Hematopoietic multipotent progenitor cell treated with erythropoietin and hydrocortisone succinate and interleukin-3 and kit ligand, for 17 days (in vitro differentiated cells): ENCODE measurements at regions not wholly inside any gene's neighbourhood (a gene's known extent, or its start where the extent isn't known, plus 50 kb on each side); places are given as distances from the start of the nearest gene placed in this dataset.
"Not testable (repeated sequence)": the region's sequence is repeated elsewhere in the genome, so short reads cannot be mapped to it uniquely, and the experiment has no call there.

Source experiments
- DNase-seq: peaks from one replicate; pipeline ENCODE4 v3.0.0-alpha.2; 2015; ENCODE audit warnings: low spot score

DNA sequence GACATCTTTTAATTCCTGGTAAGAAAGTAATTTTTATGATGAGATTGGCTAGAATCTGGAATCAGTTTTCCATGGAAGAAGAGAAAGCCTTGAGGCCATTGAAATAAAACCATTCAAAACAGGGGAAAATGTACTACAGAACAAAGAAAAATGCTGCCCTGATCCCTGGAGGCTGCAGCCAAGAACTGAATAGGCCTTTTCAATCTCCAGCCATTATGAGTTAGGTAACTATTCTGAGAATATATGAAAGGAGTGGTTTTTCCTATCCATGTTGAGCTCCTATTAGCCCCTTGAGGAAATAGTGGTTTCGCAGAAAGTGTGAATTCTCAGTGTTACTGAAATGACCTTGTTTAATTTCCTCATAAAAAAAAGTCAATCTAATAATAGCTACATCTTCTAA lies 408.5 kb upstream of the GRAMD2B start:
- DNase-seq, result no peak

DNA sequence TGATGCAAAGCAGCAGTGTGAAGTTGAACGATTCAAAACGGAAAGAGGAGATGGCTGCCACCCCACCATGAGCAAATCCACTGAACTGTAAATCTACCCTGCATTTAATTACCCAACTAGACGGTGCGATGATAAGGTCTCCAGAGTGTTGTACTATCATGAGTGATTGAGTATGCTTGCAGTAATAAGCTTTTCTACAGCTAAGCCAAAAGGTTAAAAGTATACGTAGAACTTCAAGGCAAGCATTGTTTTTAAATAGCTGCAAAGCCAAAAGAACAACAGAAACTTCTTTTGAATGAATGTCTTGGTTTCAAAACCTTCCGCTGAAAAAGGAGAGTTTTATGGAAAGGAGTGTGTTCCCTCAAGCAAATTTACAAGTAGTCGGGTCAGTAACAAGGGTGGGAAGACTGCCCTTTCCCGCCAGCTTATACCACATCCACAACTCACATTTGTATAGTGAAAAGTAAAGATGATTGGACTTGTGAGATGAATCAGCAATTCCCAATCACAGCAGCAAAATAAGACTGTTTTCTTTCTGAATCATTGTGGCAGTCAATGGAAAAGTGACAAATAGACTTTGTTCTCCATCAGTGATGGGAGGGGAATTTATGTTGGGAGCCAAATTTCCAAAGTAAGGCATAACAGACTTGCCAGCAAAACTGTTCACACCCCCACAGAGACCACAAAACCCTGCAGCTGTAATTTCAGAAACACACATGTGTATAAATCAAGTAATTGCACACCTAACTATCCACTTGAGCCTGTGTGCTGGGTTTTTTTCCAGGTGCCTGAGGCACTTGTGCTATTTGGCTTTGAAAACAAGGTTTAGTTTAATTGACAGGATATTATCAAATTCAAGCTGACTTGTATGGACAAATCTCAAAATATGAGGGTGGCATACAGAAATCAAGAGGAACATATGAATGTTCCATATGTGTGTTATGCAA lies 407.7 kb upstream of the GRAMD2B start:
- no peak for DNase-seq

DNA sequence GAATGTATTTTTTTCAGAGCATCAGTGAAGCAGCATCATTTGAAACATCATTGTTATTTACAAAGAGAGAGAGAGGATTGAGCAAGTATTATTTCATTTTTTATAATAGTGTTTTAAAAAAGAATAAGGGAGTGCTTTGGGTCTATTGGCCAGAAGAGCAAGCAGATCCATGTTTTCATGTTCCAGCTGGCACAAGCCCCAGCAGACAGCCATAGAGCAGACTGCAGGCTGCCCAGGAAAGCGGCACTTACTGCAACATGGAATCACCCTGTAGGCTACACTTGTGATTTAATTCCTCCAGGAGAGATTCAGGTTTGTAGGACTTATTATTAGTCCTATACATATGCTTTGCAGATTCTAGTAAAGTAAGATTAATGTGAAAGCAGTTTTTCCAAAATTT lies 407.0 kb upstream of the GRAMD2B start:
- no peak for DNase-seq

DNA sequence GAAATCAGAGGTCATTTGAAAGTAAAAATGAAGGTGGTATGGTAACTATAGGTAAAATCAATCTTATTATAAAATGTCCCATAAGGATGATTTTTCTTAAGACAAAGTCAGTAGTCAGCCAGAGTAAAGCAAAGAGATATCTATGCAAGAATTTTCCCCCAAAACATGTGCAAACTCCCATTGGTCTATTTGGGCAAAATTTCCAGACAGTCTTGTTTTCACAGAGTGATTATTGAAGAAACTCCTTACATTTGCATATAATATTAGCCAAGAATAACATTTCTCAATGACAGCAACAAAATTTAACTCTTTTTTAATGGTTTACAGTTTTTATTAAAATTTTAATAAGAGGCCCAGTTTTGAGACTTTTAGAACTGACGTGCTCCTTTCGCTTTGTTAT lies 406.1 kb upstream of the GRAMD2B start:
- DNase-seq, result no peak

DNA sequence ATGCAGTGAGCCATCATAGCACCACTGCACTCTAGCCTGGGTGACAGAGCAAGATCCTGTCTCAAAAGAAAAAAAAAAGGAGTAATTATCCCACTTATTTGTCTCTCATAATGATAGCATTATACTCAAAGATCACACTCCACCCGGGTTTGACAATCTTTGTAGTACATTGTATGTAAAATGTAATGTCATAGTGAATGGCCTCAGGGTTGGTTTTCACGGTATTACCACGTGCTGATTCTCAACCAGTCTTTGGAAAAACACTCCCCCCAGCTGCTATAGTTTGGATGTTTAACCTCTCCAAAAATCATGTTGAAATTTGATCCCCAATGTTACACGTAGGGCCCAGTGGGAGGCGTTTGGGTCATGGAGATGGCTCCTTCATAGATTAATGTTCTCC lies 402.4 kb upstream of the GRAMD2B start:
- no peak for DNase-seq

DNA sequence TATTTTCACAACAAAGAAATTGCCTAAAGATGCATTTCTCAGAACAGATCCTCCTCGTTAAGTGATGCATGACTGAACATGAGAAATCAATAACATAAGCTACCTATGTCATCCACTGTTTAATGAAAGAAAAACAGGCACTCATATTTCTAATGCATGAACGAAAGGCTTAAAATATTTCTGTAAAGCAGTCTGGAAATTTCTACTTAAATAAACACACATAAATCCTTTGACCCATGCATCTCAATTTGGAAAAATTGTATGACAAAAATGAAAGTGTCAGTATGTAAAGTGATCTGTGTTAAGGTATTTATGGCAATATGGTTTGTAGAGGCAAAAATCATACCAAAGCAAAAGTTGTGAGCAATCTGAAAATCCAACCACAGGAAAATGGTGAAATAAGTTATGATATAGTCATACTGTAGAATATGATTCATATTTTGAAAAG lies 399.2 kb upstream of the GRAMD2B start:
- no peak for DNase-seq

DNA sequence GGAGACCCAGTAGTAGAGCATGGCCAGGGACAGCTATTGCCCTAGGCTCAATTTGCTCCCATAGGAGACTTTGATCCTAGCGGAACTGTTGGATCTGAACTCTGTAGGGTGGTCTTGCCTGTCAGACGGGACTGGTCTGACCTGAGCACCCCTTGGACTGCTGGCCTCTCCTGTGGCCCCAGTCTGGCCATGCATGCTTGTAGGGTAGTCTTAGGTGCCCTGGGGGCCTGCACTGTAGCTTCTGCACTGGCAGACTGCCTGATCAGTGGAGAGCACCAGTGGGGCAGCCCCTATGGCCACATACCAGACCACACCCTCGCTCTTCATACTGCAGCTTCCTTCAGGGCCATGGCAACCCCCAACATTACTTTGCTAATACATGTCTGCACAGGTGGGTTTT lies 396.1 kb upstream of the GRAMD2B start:
- DNase-seq, result no peak

DNA sequence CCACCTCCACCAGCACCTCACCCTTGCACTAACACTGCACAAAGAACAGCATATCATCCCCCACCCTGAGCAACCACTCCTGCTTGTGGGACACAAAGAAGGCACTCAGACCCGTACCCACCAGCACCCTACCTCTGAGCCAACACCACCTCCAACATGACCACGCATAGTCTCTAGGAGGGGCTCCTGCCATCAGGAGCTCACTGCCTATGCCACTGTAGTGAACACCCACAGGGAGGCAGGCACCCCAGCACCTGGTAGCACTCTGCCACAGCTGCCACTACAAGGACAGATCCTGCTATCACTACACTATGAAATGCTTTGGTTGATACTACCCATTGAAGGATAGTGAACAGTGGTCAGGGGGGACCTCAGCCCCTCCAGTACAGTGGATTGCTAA lies 395.6 kb upstream of the GRAMD2B start:
- no peak for DNase-seq

DNA sequence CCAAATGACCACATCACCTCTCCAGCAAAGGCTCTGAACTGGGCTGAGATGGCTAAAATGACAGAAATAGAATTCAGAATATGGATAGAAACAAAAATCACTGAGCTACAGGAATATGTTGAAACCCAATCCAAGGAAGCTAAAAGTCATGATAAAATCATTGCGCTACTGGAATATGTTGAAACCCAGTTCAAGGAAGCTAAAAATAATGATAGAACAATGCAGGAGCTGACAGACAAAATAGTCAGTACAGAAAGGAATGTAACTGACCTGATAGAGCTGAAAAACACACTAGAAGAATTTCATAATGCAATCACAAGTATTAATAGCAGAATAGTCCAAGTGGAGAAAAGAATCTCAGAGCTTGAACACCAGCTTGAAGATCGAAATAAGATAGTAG lies 394.9 kb upstream of the GRAMD2B start:
- DNase-seq, result no peak

DNA sequence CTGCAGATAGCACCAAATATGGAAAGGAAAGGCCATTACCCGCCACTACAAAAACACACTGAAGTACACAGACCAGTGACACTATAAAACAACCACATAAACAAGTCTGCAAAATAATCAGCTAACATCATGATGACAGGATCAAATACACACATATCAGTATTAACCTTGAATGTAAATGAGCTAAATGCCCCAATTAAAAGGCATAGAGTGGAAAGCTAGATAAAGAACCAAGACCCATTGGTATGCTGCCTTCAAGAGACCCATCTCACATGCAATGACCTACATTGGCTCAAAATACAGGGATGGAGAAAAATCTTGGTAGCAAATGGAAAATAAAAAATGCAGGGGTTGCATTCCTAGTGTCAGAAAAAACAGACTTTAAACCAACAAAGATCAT lies 393.9 kb upstream of the GRAMD2B start:
- DNase-seq, result not testable (repeated sequence)

DNA sequence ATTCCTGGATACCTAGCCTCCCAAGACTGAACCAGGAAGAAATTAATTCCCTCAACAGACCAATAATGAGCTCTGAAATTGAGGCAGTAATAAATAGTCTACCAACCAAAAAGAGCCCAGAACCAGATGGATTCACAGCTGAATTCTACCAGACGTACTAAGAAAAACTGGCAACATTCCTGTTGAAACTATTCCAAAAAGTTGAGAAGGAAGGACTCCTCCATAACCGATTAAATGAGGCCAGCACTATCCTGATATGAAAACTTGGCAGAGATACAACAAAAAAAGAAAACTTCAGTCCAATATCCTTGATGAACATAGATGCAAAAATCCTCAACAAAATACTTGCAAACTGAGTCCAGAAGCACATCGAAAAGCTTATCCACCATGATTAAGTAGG lies 392.5 kb upstream of the GRAMD2B start:
- no peak for DNase-seq

DNA sequence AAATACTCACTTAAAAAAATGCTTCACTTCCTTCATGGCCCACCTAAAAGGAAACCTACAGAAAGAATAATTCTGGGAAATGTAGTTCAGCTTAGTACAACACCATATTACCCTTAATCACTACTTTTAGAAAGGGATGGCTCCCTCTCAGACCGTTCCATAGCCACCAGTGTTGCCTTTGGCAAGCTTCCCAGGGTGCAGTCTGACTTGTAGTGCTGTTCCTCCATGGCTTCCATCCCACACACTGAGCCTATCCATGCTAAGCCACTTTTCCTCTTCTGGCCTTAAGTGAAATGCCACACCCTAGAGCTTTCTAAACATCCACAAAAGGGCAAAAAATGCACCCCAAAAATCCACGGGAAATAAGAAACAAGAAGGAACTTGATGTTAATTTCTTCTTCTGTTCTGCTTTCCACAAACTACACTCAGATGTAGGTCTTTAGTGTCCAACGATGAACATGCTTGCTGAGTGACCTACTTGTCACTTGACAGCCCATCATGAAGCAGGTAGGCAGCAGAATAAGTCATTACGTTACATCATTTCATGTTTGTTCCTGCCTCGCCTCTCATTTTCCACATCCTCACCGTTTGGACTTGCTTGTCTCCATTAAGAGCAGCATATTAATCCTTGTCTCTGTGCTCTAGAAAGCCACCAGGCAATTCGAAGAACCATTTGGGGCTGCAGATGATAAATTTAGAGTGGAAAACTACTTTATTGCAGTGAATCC lies 391.1 kb upstream of the GRAMD2B start:
- no peak for DNase-seq

DNA sequence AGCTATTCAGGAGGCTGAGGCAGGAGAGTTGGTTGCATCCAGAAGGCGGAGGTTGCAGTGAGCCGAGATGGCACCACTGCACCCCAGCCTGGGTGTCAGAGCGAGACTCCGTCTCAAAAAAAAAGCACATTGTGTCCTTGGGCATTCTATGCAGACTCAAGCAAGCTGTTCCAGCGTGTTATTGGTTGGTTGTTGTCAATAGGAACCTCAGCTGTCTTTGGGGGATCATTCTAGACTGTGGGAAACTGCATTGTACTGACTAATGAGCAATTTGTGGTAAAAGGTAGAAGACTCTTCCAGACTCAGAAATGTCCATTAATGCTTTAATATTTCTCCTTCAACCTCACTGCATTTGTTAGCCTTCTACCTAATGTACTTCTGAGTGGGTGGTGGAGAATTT lies 379.5 kb upstream of the GRAMD2B start:
- no peak for DNase-seq

DNA sequence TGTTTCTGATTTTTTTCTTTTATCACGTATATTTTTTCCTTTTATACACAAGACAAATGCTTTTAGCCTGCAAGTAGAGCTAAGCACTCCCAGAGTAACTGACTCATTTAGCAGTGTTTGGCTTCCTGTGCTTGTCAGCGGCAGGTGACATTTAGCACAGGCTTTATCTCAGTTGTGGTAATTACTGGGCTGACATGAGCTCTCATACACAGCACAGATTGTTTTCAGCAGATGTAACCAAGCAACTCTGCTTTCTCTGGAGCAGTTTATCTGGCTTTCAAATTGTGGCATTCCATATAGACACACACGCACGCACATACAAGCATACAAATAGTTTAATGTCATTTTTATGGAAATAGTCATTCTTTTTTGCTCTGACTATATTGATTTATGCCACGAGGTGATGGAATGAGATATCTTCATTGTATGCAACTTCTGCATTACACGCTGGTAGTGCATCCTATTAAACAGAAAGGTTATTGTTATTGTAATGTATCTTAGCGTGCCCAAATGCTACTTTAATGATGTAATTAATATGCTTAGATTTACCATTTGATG lies 379.0 kb upstream of the GRAMD2B start:
- no peak for DNase-seq

DNA sequence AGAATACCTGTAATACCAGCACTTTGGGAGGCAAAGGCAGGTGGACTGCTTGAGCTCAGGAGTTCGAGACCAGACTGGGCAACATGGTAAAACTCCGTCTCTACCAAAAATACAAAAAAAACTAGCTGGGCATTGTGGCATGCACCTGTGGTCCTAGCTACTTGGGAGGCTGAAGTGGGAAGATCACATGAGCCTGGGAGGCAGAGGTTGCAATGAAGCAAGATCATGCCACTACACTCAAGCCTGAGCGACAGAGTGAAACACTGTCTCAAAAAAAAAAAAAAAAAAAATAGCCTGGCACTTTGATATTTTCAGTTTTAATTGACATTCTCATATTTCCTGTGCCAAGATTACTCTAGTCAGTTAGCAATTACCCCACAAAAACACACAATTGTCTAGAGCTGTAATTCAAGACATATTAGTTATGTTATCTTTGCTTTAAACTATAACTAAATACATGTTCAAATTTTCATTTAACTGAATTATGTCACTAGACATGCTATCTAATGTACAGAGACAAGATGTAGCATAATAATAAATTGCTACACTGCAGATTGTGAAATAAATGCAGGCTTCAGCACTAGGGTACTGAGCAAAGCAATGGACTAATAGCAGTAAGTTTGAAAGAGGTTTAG lies 378.2 kb upstream of the GRAMD2B start:
- no peak for DNase-seq

DNA sequence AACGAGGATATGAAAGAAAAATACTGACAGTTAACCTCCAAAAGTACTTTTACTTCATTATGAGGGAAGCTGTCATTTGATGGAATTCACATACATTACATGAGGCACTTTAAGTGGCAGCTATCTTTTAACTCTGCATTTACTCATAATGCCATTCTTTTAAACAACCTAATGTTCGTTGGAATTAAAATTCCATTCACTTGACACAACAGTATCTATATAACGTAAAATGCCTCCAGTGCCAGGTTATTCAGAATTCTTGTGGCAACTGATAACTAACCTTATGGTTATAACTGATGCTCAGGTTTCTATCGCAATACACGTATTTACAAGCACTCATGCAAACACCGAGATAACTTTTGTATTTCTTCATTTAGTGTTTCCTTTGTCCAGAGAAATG lies 376.9 kb upstream of the GRAMD2B start:
- DNase-seq, result no peak

DNA sequence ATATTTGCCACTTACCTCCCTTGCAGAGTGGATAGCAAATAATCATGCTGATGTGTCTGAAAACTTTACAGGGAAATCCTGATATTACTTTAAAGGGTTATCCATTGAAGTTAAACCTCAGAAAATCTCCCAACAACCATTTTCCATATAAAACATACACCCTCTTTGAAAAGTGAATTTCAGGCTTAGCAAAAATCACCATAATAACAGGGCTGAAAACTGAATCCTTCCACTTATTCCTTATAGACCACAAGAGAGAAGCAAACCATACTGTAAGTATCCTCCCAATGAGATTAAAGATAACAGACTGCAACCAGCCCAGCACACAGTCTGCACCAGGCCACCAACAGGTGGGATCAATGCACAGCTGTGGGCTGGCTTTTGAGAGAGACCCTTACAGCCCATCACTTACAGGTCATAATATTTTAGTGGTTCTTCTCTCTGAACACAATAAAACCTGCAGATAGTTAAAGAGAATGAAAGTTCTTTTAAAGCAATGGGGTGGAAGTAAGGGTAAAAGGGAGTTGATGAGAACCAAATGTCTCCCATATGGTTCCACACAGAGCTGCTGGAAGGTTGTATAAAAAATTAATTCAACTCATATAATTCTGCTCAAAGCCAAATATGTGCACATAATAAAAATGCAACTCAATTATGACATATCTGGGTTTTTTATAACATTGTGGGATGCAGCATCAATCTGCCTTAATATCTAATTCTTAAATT lies 376.2 kb upstream of the GRAMD2B start:
- DNase-seq, result no peak

DNA sequence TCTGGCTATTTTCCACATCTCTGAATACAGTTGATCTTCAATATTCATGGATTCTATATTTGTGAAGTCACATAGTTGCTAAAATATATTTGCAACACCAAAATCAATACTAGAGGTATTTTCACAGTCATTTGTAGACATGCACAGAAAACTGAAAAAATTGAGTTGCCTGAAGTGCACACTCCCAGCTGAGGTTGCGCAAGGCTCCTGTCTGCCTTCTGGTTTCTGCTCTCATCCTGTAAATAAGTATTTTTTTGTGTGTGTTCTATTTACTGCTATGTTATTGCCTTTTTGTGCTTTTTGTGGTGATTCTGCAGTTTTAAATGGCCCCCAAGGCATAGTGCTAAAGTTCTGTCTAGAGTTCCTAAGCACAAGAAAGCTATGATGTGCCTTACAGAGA lies 371.1 kb upstream of the GRAMD2B start:
- DNase-seq, result no peak

DNA sequence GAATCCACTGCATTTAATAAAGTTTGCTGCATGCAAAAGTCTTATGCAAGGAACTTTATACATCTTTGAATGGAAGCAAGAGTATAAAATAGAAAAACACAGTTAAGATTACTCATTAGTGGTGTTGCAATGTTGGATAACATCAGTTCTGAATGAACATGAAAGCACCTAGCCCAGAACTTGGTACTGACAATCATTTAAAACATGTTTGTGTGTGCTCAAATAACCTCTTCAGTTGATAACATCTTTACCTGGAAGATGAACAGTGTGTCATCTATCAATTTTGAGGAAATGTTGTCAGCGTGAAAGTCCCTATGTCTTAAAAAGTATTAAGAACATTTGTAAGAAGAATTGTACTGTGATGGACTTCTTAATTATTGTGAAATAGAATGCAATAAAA lies 370.4 kb upstream of the GRAMD2B start:
- DNase-seq, result no peak

DNA sequence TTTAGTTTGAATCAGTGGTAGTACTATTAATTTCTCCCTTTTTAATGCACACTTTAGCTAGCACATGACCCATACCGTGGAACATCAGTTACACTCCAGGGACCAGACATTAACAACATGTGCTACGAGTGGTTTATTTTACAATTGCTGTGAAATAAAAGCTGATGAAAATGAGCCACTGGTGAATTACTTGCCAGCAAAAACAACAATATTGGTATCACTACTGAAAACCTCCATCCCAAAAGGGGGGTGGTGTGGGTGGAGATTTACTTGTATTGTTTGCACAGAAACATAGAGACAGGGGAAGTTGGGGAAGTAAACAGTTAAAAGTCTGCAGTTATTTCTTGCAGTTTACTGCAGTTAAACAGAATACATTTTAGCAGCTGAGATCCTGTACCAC lies 369.6 kb upstream of the GRAMD2B start:
- DNase-seq, result no peak

DNA sequence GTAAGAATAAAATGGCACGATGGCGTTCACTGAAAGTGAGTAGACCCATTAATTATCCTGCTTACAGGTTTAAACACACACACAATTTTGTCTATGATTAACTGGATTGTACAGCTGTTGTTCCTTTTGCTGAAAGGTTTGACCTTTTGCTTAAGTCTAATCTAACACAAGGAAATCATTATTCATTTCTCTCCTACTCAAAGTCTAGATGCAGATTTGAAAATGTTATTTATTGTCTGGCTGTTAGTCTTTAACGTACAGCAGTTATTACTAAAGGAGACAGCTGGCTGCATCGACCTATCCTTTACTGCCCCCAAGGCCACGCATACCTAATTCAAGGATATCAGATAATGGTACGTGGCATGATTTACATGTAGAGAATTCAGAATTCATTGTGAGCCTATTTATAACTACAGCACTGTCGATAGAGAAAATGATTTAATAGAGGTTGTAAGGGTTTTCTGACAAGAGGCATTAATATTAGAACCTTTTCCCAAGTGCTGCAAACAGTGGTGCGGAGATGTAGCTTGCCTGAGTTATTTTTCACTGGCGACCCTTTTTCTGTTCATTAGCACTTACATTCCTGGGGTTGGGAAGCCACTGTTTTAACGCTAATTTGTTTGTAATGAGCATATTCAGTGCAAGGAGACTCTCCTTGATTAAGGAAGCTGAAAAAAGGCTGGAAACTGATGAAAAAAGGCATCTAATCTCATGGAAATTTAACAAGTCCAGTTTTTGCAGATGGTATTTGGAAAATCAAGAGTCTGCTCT lies 368.4 kb upstream of the GRAMD2B start:
- DNase-seq, result no peak
